DND-41 (cell line): ENCODE measurements at regions not wholly inside any gene's neighbourhood (a gene's known extent, or its start where the extent isn't known, plus 50 kb on each side); places are given as distances from the start of the nearest gene placed in this dataset.

ENCODE experiments used
- ATAC-seq: fragments of 200-7000 bp; cut with Tn5 transposase; 3 replicates; pipeline ENCODE4 v1.9.1; 2021; ENCODE audit warnings: low read depth; ENCODE audit not compliant: insufficient read depth
- DNase-seq: peaks from one replicate; pipeline ENCODE4 v3.0.0-alpha.2; 2020
- H2AFZ ChIP-seq: 2 replicates; pipeline ENCODE4 v1.6.0; 2012; ENCODE audit warnings: low read depth, low read length
- H3K27ac ChIP-seq: 2 replicates; pipeline ENCODE4 v1.5.1; 2012; ENCODE audit warnings: low read length, inconsistent platforms
- H3K27me3 ChIP-seq: fragments of 200-600 bp; sonication (generic); 2 replicates; pipeline ENCODE4 v1.6.0; 2012; ENCODE audit warnings: low read length, mild to moderate bottlenecking, inconsistent platforms; ENCODE audit not compliant: insufficient read depth, poor library complexity
- H3K36me3 ChIP-seq: 2 replicates; pipeline ENCODE4 v1.5.1; 2012; ENCODE audit warnings: low read length, inconsistent platforms; ENCODE audit not compliant: insufficient read depth
- H3K4me1 ChIP-seq: 2 replicates; pipeline ENCODE4 v1.5.1; 2012; ENCODE audit warnings: mild to moderate bottlenecking, low read length; ENCODE audit not compliant: insufficient read depth
- H3K4me2 ChIP-seq: 2 replicates; pipeline ENCODE4 v1.6.0; 2012; ENCODE audit warnings: mild to moderate bottlenecking, moderate library complexity, low read length, inconsistent platforms; ENCODE audit not compliant: insufficient read depth
- H3K4me3 ChIP-seq, 2 experiments: fragments of 200-600 bp in 1 of 2; shearing (Covaris generic) in 1 of 2; 2 replicates each; pipeline ENCODE4 v1.5.1; 2012 to 2016; ENCODE audit warnings: inconsistent platforms in 2 of 2, low read length in 2 of 2, mild to moderate bottlenecking in 2 of 2, low read depth in 1 of 2, moderate library complexity in 1 of 2
- H3K79me2 ChIP-seq: 2 replicates; pipeline ENCODE4 v1.6.0; 2012; ENCODE audit warnings: low read length, inconsistent platforms; ENCODE audit not compliant: insufficient read depth
- H3K9ac ChIP-seq: 2 replicates; pipeline ENCODE4 v1.6.0; 2012; ENCODE audit warnings: low read depth, mild to moderate bottlenecking, inconsistent platforms, low read length, moderate library complexity
- H3K9me3 ChIP-seq: 2 replicates; pipeline ENCODE4 v1.5.1; 2012; ENCODE audit warnings: low read length, moderate library complexity, mild to moderate bottlenecking, inconsistent platforms; ENCODE audit not compliant: insufficient read depth, severe bottlenecking
- H4K20me1 ChIP-seq: 2 replicates; pipeline ENCODE4 v1.6.0; 2012; ENCODE audit warnings: low read length; ENCODE audit not compliant: insufficient read depth
- CTCF ChIP-seq: IDR thresholded peaks from 2 replicates; pipeline ENCODE4 v1.5.1; 2012; ENCODE audit warnings: borderline replicate concordance, low read length, moderate library complexity, mild to moderate bottlenecking; ENCODE audit not compliant: poor library complexity, severe bottlenecking; ENCODE audit errors: extremely low read depth
- EZH2 ChIP-seq: IDR thresholded peaks from 3 replicates; pipeline ENCODE4 v1.6.1; 2012; ENCODE audit warnings: borderline replicate concordance, low read depth, mild to moderate bottlenecking, moderate library complexity, low read length, inconsistent platforms; ENCODE audit not compliant: severe bottlenecking

GRCh38 chr2:48045613-48046012, 139.3 kb upstream of the FBXO11 start:
- Histone ChIP-seq H3K4me3 (no peak overlapping the region), H3K4me1 (no peaks in the 10 kb centered on the region), H3K79me2 (no peaks in the 10 kb centered on the region), H3K4me2 (no peak overlapping the region), H3K27ac (no peak overlapping the region), H3K36me3 (no peaks in the 10 kb centered on the region), H3K9ac (no peak overlapping the region), H4K20me1 (no peaks in the 10 kb centered on the region), H3K9me3 (no peaks in the 10 kb centered on the region), H3K27me3 (peaks cover 6% of the 10 kb centered on the region), H2AFZ (no peak overlapping the region)
- DNase-seq (no peak), ATAC-seq (no peak)
- no peak for TF ChIP-seq EZH2
- no peak for TF ChIP-seq CTCF

- ATAC-seq (no peak), DNase-seq (no peak)
- no peaks in the 10 kb centered on the region for H3K4me1 ChIP-seq
- H3K36me3 ChIP-seq, result no peaks in the 10 kb centered on the region
- no peak overlapping the region for H3K4me2 ChIP-seq
- H3K27me3 ChIP-seq, result no peaks in the 10 kb centered on the region
- no peak overlapping the region for H3K9ac ChIP-seq
- no peak overlapping the region for H3K4me3 ChIP-seq
- no peaks in the 10 kb centered on the region for H3K79me2 ChIP-seq
- H3K9me3 ChIP-seq, result no peaks in the 10 kb centered on the region
- H2AFZ ChIP-seq, result no peak overlapping the region
- H4K20me1 ChIP-seq, result no peaks in the 10 kb centered on the region
- TF ChIP-seq CTCF (no peak), EZH2 (no peak)
- no peak overlapping the region for H3K27ac ChIP-seq
Observed at GRCh38 chr2:48048476-48049171, 142.3 kb upstream of the FBXO11 start.

- Histone ChIP-seq H3K36me3 (no peaks in the 10 kb centered on the region), H3K9ac (no peak overlapping the region), H3K4me1 (no peaks in the 10 kb centered on the region), H3K79me2 (no peaks in the 10 kb centered on the region), H3K4me3 (no peak overlapping the region), H3K27me3 (no peaks in the 10 kb centered on the region), H3K27ac (no peak overlapping the region), H4K20me1 (no peaks in the 10 kb centered on the region), H3K9me3 (no peaks in the 10 kb centered on the region), H2AFZ (no peak overlapping the region), H3K4me2 (no peak overlapping the region)
- TF ChIP-seq EZH2 (no peak), CTCF (no peak)
- no peak for ATAC-seq
- no peak for DNase-seq
Observed at GRCh38 chr2:48049371-48049770, 143.1 kb upstream of the FBXO11 start.

GRCh38 chr2:48050711-48051110, 144.4 kb upstream of the FBXO11 start:
- H3K27me3 ChIP-seq, result no peaks in the 10 kb centered on the region
- H3K4me1 ChIP-seq, result no peaks in the 10 kb centered on the region
- ATAC-seq, result no peak
- TF ChIP-seq CTCF (no peak), EZH2 (no peak)
- no peak for DNase-seq
- H2AFZ ChIP-seq, result no peak overlapping the region
- H3K9ac ChIP-seq, result no peak overlapping the region
- H3K79me2 ChIP-seq, result no peaks in the 10 kb centered on the region
- H3K4me3 ChIP-seq, result no peak overlapping the region
- H3K27ac ChIP-seq, result no peak overlapping the region
- H3K36me3 ChIP-seq, result no peaks in the 10 kb centered on the region
- no peak overlapping the region for H3K4me2 ChIP-seq
- H3K9me3 ChIP-seq, result no peaks in the 10 kb centered on the region
- no peaks in the 10 kb centered on the region for H4K20me1 ChIP-seq
